Spleen (tissue), 7 donors: ENCODE measurements at regions not wholly inside any gene's neighbourhood (a gene's known extent, or its start where the extent isn't known, plus 50 kb on each side); places are given as distances from the start of the nearest gene placed in this dataset.

Source experiments
- POLR2A ChIP-seq, 3 donors: fragments of 450-650 bp; IDR thresholded peaks; one replicate each; pipeline ENCODE4 v1.5.1; 2017; ENCODE audit warnings: antibody characterized with exemption in 3 of 3, mild to moderate bottlenecking in 1 of 3
- POLR2AphosphoS5 ChIP-seq, 3 donors: sonication (generic); formaldehyde crosslinking; IDR thresholded peaks; one replicate each; pipeline ENCODE4 v1.5.1; 2017; ENCODE audit warnings: antibody characterized with exemption in 3 of 3
- TF ChIP-seq, protein P1 (sequence below), 11 experiments: fragments of 200-600 bp in 7 of 11; fragments of 450-650 bp in 4 of 11; sonication (generic) in 4 of 11; IDR thresholded peaks in 8 of 11; conservative IDR thresholded peaks in 3 of 11; 1 replicate in 7 of 11; 2 replicates in 4 of 11; pipeline versions ENCODE4 v1.4.0 to v1.8.0; 2016 to 2021; ENCODE audit warnings: antibody characterized with exemption in 11 of 11, inconsistent platforms in 4 of 11, mild to moderate bottlenecking in 1 of 11
- donor health status: DM: no; HTN: no; CAD: no; lungs with moderate emphysema.
- donor health status: DM: no; HTN: no; CAD: no.
- donor health status: DM: no; HTN: no; CAD: no.

DNA sequence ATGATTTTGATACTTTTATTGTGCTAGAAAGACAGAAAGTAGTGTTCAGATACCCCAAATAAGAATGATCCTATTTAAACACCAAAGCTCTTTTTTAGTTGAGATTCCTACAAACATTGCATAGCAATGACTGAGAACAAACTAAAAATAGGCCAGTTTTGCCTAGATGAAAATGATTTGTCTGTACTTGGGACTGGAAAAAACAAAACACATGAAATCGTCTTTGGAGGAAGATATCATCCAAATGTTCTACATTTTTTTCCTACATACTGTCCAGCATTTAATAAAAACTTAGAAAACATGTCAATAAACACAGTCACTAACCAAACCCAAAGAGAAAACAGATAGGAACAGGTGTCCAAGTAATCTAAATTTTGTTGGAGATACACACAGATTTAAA is 111.6 kb upstream of the MEOX2 start:
- TF ChIP-seq, protein P1, sequence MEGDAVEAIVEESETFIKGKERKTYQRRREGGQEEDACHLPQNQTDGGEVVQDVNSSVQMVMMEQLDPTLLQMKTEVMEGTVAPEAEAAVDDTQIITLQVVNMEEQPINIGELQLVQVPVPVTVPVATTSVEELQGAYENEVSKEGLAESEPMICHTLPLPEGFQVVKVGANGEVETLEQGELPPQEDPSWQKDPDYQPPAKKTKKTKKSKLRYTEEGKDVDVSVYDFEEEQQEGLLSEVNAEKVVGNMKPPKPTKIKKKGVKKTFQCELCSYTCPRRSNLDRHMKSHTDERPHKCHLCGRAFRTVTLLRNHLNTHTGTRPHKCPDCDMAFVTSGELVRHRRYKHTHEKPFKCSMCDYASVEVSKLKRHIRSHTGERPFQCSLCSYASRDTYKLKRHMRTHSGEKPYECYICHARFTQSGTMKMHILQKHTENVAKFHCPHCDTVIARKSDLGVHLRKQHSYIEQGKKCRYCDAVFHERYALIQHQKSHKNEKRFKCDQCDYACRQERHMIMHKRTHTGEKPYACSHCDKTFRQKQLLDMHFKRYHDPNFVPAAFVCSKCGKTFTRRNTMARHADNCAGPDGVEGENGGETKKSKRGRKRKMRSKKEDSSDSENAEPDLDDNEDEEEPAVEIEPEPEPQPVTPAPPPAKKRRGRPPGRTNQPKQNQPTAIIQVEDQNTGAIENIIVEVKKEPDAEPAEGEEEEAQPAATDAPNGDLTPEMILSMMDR (IDR thresholded peaks at IDR 0.05 in 8 of 11, conservative IDR thresholded peaks at IDR 0.05 in 3 of 11), result no peak
- TF ChIP-seq POLR2A (IDR thresholded peaks at IDR 0.05), result no peak
- no peak for TF ChIP-seq POLR2AphosphoS5 (IDR thresholded peaks at IDR 0.05)
